Neutrophil (primary cell): ENCODE measurements at regions not wholly inside any gene's neighbourhood (a gene's known extent, or its start where the extent isn't known, plus 50 kb on each side); places are given as distances from the start of the nearest gene placed in this dataset.

Experiments
- H3K27ac ChIP-seq: fragments of 200-600 bp; sonication (generic); 2 replicates; pipeline ENCODE4 v1.5.1; 2016; ENCODE audit warnings: mild to moderate bottlenecking, moderate library complexity
- H3K27me3 ChIP-seq: fragments of 200-600 bp; sonication (generic); 2 replicates; pipeline ENCODE4 v1.6.0; 2016; ENCODE audit warnings: mild to moderate bottlenecking
- H3K36me3 ChIP-seq: fragments of 200-600 bp; sonication (generic); 2 replicates; pipeline ENCODE4 v1.5.1; 2017
- H3K4me1 ChIP-seq, 2 experiments: fragments of 200-600 bp in 1 of 2; sonication (generic) in 1 of 2; 1 replicate in 1 of 2; 2 replicates in 1 of 2; pipeline versions ENCODE4 v1.5.1 to v1.6.1; 2013 to 2016; ENCODE audit warnings: low read depth in 1 of 2, low read length in 1 of 2, mild to moderate bottlenecking in 1 of 2, moderate library complexity in 1 of 2; ENCODE audit not compliant: control insufficient read depth in 1 of 2, insufficient read depth in 1 of 2
- H3K4me3 ChIP-seq, 2 experiments: fragments of 200-600 bp in 1 of 2; sonication (generic) in 1 of 2; 1 replicate in 1 of 2; 2 replicates in 1 of 2; pipeline ENCODE4 v1.5.1; 2013 to 2016; ENCODE audit warnings: low read depth in 1 of 2, low read length in 1 of 2, mild to moderate bottlenecking in 1 of 2, moderate library complexity in 1 of 2
- H3K9me3 ChIP-seq: fragments of 200-600 bp; sonication (generic); 2 replicates; pipeline ENCODE4 v1.5.1; 2016
- CTCF ChIP-seq: fragments of 200-600 bp; sonication (generic); IDR thresholded peaks from 2 replicates; pipeline ENCODE4 v1.5.1; 2016; ENCODE audit warnings: antibody characterized with exemption

DNA sequence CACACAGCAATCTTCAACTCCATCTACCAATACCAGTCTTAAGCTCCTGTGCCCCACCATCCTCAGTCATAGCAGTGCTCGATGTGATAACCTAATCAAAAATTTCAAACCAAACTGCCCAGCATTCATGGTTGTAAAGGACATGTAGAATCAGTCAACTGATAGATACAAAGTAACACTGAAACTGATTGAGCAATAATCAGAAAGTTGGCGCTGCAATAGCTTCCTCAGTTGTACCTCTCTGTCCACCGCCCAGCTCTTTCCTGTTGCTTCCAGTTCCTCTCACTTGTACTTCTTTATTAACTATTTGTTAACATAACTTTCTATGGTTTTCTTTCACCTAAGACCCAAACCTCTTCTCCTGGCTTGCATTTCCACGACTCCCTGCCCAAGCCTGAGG lies 745.7 kb downstream of the PDCD6IP start:
- Histone ChIP-seq H3K27me3 (no peaks in the 10 kb centered on the region), H3K9me3 (no peaks in the 10 kb centered on the region), H3K4me3 (no peak overlapping the region), H3K36me3 (no peaks in the 10 kb centered on the region), H3K4me1 (no peaks in the 10 kb centered on the region), H3K27ac (no peak overlapping the region)
- TF ChIP-seq CTCF, result no peak

GRCh38 chr3:34547297-34547920 lies 749.0 kb downstream of the PDCD6IP start:
- no peaks in the 10 kb centered on the region for H3K9me3 ChIP-seq

DNA sequence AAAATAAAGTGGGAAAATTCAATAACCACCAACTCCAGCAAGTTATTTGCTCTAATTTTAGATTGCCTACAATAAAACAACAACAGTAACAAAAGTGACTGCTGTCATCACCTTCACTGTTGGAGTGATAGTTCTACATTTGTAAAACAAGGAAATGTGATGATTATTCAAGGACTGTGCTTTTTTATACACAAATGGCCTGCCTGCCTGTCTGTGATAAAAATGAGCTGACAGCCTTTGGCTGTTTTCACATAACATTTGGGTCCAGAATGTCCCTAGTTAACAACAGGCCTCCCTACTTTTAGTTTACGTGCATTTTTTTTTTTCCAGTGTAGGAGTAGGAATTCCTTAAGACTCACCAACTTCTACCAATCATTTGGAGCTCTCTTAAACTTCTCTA lies 768.8 kb downstream of the PDCD6IP start:
- Histone ChIP-seq H3K9me3 (no peaks in the 10 kb centered on the region), H3K4me3 (no peak overlapping the region), H3K4me1 (no peaks in the 10 kb centered on the region), H3K36me3 (no peaks in the 10 kb centered on the region), H3K27me3 (no peaks in the 10 kb centered on the region), H3K27ac (no peak overlapping the region)
- no peak for TF ChIP-seq CTCF

More at GRCh38 chr3:34547297-34547920, 749.0 kb downstream of the PDCD6IP start:
- Histone ChIP-seq H3K4me1 (no peaks in the 10 kb centered on the region), H3K27ac (no peak overlapping the region), H3K36me3 (no peaks in the 10 kb centered on the region), H3K27me3 (no peaks in the 10 kb centered on the region), H3K4me3 (no peak overlapping the region)
- TF ChIP-seq CTCF, result no peak

DNA sequence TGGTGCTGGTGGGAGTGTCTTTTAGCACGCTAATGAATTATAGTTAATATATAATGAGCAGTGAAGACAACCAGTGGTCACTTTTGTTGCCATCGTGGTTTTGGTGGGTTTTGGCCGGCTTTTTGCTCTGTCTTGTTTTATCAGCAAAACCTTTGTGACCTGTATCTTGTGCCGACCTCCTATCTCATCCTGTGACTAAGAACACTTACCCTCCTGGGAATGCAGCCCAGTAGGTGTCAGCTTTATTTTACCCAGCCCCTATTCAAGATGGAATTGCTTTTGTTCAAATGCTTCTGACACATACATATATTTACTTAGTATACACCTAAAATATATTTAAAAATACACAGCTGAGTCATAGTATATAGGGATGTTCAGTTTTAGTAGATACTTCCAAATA lies 770.3 kb downstream of the PDCD6IP start:
- Histone ChIP-seq H3K27me3 (no peaks in the 10 kb centered on the region), H3K4me3 (no peak overlapping the region), H3K36me3 (no peaks in the 10 kb centered on the region), H3K4me1 (no peaks in the 10 kb centered on the region), H3K9me3 (no peaks in the 10 kb centered on the region), H3K27ac (no peak overlapping the region)
- TF ChIP-seq CTCF, result no peak

DNA sequence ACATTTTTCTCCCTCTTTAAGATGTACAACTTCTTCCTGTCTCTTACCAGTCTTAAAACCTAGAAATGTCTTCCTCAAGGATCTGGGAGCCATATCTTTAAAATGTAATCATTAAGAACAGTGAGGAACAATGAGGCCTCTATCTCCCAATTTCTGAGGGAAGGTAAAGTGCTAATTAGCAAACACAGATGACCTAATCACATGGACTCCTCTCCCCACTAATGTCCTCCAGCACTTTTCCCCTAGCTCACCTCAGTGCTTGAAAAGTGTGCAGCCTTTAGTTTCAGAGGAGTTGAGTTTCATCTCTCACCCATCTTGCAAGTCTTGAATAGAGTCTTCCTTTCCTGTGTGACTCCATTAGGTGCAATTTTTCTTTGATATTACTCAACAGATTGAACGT lies 771.0 kb downstream of the PDCD6IP start:
- no peak overlapping the region for H3K27ac ChIP-seq
- H3K4me3 ChIP-seq, result no peak overlapping the region
- TF ChIP-seq CTCF, result no peak
- H3K9me3 ChIP-seq, result no peaks in the 10 kb centered on the region
- H3K27me3 ChIP-seq, result no peaks in the 10 kb centered on the region
- H3K36me3 ChIP-seq, result no peaks in the 10 kb centered on the region
- H3K4me1 ChIP-seq, result no peaks in the 10 kb centered on the region
